SK-N-MC (cell line): ENCODE measurements at regions not wholly inside any gene's neighbourhood (a gene's known extent, or its start where the extent isn't known, plus 50 kb on each side); places are given as distances from the start of the nearest gene placed in this dataset.
"Not testable (repeated sequence)": the region's sequence is repeated elsewhere in the genome, so short reads cannot be mapped to it uniquely, and the experiment has no call there.

Experiments
- EZH2 ChIP-seq: fragments of 200-600 bp; sonication (generic); IDR thresholded peaks from one replicate; pipeline ENCODE4 v1.6.1; 2017; ENCODE audit warnings: antibody characterized with exemption
- FOXP2 ChIP-seq: optimal IDR thresholded peaks from 2 replicates; pipeline ENCODE3; 2011; ENCODE audit warnings: mild to moderate bottlenecking, moderate library complexity; ENCODE audit not compliant: insufficient read depth; ENCODE audit errors: extremely low read length, control extremely low read depth
- POLR2AphosphoS5 ChIP-seq: IDR thresholded peaks from 2 replicates; pipeline ENCODE4 v1.6.1; 2012; ENCODE audit warnings: mild to moderate bottlenecking, low read depth, low read length, borderline replicate concordance

DNA sequence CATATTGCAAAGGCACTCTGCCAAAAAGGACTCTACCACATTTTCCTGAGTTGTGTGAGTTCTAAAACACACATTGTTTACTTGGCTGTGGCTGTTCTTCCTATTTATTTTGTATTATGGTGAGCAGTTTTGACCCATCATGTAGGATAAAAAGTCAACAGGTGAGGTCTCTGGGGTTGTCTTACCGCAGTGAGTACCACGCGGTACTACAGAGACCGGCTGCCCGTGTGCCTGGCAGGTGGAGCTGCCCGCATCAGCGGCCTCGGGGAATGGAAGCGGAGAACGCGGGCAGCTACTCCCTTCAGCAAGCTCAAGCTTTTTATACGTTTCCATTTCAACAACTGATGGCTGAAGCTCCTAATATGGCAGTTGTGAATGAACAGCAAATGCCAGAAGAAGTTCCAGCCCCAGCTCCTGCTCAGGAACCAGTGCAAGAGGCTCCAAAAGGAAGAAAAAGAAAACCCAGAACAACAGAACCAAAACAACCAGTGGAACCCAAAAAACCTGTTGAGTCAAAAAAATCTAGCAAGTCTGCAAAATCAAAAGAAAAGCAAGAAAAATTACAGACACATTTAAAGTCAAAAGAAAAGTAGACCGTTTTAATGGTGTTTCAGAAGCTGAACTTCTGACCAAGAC, 155.3 kb upstream of the RASSF8 start:
- not testable (repeated sequence) for TF ChIP-seq POLR2AphosphoS5, EZH2, FOXP2
